BLaER1 treated with 17β-estradiol and CSF1 and Interleukin-3, amounts not matched to agents 10 nM and 100 nM (cell line): ENCODE measurements at regions not wholly inside any gene's neighbourhood (a gene's known extent, or its start where the extent isn't known, plus 50 kb on each side); places are given as distances from the start of the nearest gene placed in this dataset.
A peak's percentile ranks its signal among the peaks of the same experiment; 100 is the strongest.
"Not testable (repeated sequence)": the region's sequence is repeated elsewhere in the genome, so short reads cannot be mapped to it uniquely, and the experiment has no call there.

ENCODE experiments used
- H3K27ac ChIP-seq, 11 experiments: shearing (Covaris generic); formaldehyde crosslinking; 2 replicates each; pipeline ENCODE4 v1.8.1; 2022
- H3K27me3 ChIP-seq, 11 experiments: shearing (Covaris generic); formaldehyde crosslinking; 2 replicates each; pipeline ENCODE4 v1.8.1; 2022
- H3K36me3 ChIP-seq, 11 experiments: shearing (Covaris generic); formaldehyde crosslinking; 2 replicates each; pipeline ENCODE4 v1.8.1; 2022
- H3K4me1 ChIP-seq, 10 experiments: shearing (Covaris generic); formaldehyde crosslinking; 2 replicates each; pipeline ENCODE4 v1.8.1; 2022
- H3K4me2 ChIP-seq, 11 experiments: shearing (Covaris generic); formaldehyde crosslinking; 2 replicates each; pipeline ENCODE4 v1.8.1; 2022
- H3K4me3 ChIP-seq, 10 experiments: shearing (Covaris generic); formaldehyde crosslinking; 2 replicates each; pipeline ENCODE4 v1.8.1; 2022
- H3K9ac ChIP-seq, 11 experiments: shearing (Covaris generic); formaldehyde crosslinking; 2 replicates each; pipeline ENCODE4 v1.8.1; 2022
- H3K9me3 ChIP-seq, 11 experiments: shearing (Covaris generic); formaldehyde crosslinking; replicated peaks in 1 of 11; 2 replicates each; pipeline ENCODE4 v1.8.1; 2022
- H4K20me1 ChIP-seq, 11 experiments: shearing (Covaris generic); formaldehyde crosslinking; 2 replicates each; pipeline ENCODE4 v1.8.1; 2022
- Cebpa-rat ChIP-seq, 11 experiments: shearing (Covaris generic); IDR thresholded peaks; 2 replicates each; pipeline ENCODE4 v1.8.1; 2022

- Histone ChIP-seq H3K36me3 (no peaks in the 10 kb centered on the region), H3K4me1 (no peaks in the 10 kb centered on the region), H3K9ac (no peak overlapping the region), H3K27ac (no peak overlapping the region), H3K27me3 (no peaks in the 10 kb centered on the region), H3K4me3 (no peak overlapping the region), H4K20me1 (no peaks in the 10 kb centered on the region), H3K9me3 (peaks cover 0 to 5% (median 0%) of the 10 kb centered on the region in 11 experiments; a peak in 5 of 22 replicates), H3K4me2 (no peak overlapping the region)
- no peak for TF ChIP-seq Cebpa-rat (IDR thresholded peaks at IDR 0.05)
Measured at GRCh38 chr2:187875261-187876141, 321.3 kb upstream of the TFPI start.

- Histone ChIP-seq H3K27me3 (no peaks in the 10 kb centered on the region), H3K4me3 (no peak overlapping the region), H3K36me3 (no peaks in the 10 kb centered on the region), H3K27ac (no peak overlapping the region), H3K9ac (no peak overlapping the region), H3K4me1 (no peaks in the 10 kb centered on the region), H4K20me1 (no peaks in the 10 kb centered on the region), H3K9me3 (no peaks in the 10 kb centered on the region), H3K4me2 (no peak overlapping the region)
- no peak for TF ChIP-seq Cebpa-rat (IDR thresholded peaks at IDR 0.05)
Measured at GRCh38 chr2:187876554-187876953, 322.3 kb upstream of the TFPI start.

- Histone ChIP-seq H3K9me3 (no peaks in the 10 kb centered on the region), H3K27me3 (no peaks in the 10 kb centered on the region), H3K4me2 (no peak overlapping the region), H3K9ac (no peak overlapping the region), H3K4me1 (no peaks in the 10 kb centered on the region), H3K4me3 (no peak overlapping the region), H4K20me1 (no peaks in the 10 kb centered on the region), H3K27ac (no peak overlapping the region), H3K36me3 (no peaks in the 10 kb centered on the region)
- no peak for TF ChIP-seq Cebpa-rat (IDR thresholded peaks at IDR 0.05)
Measured at GRCh38 chr2:187877391-187877790, 323.2 kb upstream of the TFPI start.

- Histone ChIP-seq H3K36me3 (no peaks in the 10 kb centered on the region), H3K27me3 (no peaks in the 10 kb centered on the region), H3K9me3 (no peaks in the 10 kb centered on the region), H4K20me1 (no peaks in the 10 kb centered on the region), H3K4me3 (no peak overlapping the region), H3K4me1 (no peaks in the 10 kb centered on the region), H3K9ac (no peak overlapping the region), H3K4me2 (no peak overlapping the region), H3K27ac (no peak overlapping the region)
- no peak for TF ChIP-seq Cebpa-rat (IDR thresholded peaks at IDR 0.05)
Measured at GRCh38 chr2:187878112-187878511, 323.9 kb upstream of the TFPI start.

- Histone ChIP-seq H3K27me3 (no peaks in the 10 kb centered on the region), H3K36me3 (no peaks in the 10 kb centered on the region)
- no peak for TF ChIP-seq Cebpa-rat (IDR thresholded peaks at IDR 0.05)
Measured at GRCh38 chr2:187879491-187879890, 325.3 kb upstream of the TFPI start.

GRCh38 chr2:187884003-187884402, 329.8 kb upstream of the TFPI start:
- no peak for TF ChIP-seq Cebpa-rat (IDR thresholded peaks at IDR 0.05)
- H3K4me1 ChIP-seq: no peaks in the 10 kb centered on the region
- H3K27ac ChIP-seq: no peak overlapping the region
- no peaks in the 10 kb centered on the region for H3K36me3 ChIP-seq
- no peaks in the 10 kb centered on the region for H3K27me3 ChIP-seq
- no peak overlapping the region for H3K4me2 ChIP-seq
- no peak overlapping the region for H3K4me3 ChIP-seq
- no peak overlapping the region for H3K9ac ChIP-seq
- no peaks in the 10 kb centered on the region for H4K20me1 ChIP-seq
- H3K9me3 ChIP-seq: no peaks in the 10 kb centered on the region

More at GRCh38 chr2:187879491-187879890, 325.3 kb upstream of the TFPI start:
- Histone ChIP-seq H3K4me1 (no peaks in the 10 kb centered on the region), H3K27ac (no peak overlapping the region), H3K9me3 (no peaks in the 10 kb centered on the region), H3K9ac (no peak overlapping the region), H3K4me2 (no peak overlapping the region), H4K20me1 (no peaks in the 10 kb centered on the region), H3K4me3 (no peak overlapping the region)

- H4K20me1 ChIP-seq: no peaks in the 10 kb centered on the region
- H3K4me1 ChIP-seq: no peaks in the 10 kb centered on the region
- H3K27ac ChIP-seq: no peak overlapping the region
- H3K9me3 ChIP-seq: peaks cover 0 to 3% (median 0%) of the 10 kb centered on the region in 11 experiments; a peak in 1 of 22 replicates
- no peak overlapping the region for H3K4me3 ChIP-seq
- TF ChIP-seq Cebpa-rat (IDR thresholded peaks at IDR 0.05): no peak
- no peaks in the 10 kb centered on the region for H3K36me3 ChIP-seq
- H3K4me2 ChIP-seq: no peak overlapping the region
- no peaks in the 10 kb centered on the region for H3K27me3 ChIP-seq
- no peak overlapping the region for H3K9ac ChIP-seq
Measured at GRCh38 chr2:187890690-187891089, 336.5 kb upstream of the TFPI start.

GRCh38 chr2:187900021-187900420, 345.8 kb upstream of the TFPI start:
- H3K4me3 ChIP-seq: no peak overlapping the region
- no peaks in the 10 kb centered on the region for H3K4me1 ChIP-seq
- H3K27me3 ChIP-seq: no peaks in the 10 kb centered on the region
- H3K36me3 ChIP-seq: no peaks in the 10 kb centered on the region
- TF ChIP-seq Cebpa-rat (IDR thresholded peaks at IDR 0.05): no peak
- H3K4me2 ChIP-seq: no peak overlapping the region
- H3K9me3 ChIP-seq: no peaks in the 10 kb centered on the region
- no peak overlapping the region for H3K27ac ChIP-seq
- no peak overlapping the region for H3K9ac ChIP-seq
- H4K20me1 ChIP-seq: no peaks in the 10 kb centered on the region

- Histone ChIP-seq H3K9ac (no peak overlapping the region), H3K9me3 (no peaks in the 10 kb centered on the region)
Measured at GRCh38 chr2:187906021-187906420, 351.8 kb upstream of the TFPI start.

GRCh38 chr2:187910922-187911321, 356.7 kb upstream of the TFPI start:
- H3K36me3 ChIP-seq, H3K27ac ChIP-seq: not testable (repeated sequence)

More at GRCh38 chr2:187906021-187906420, 351.8 kb upstream of the TFPI start:
- Histone ChIP-seq H4K20me1 (no peaks in the 10 kb centered on the region), H3K4me2 (peak overlapping the region in 3 of 11 experiments; percentile 35 to 60 (median 46); a peak in 4 of 22 replicates), H3K27ac (peak overlapping the region in 1 of 11 experiments; percentile 31; a peak in 1 of 22 replicates), H3K27me3 (no peaks in the 10 kb centered on the region), H3K4me3 (no peak overlapping the region), H3K4me1 (peaks cover 0 to 17% (median 0%) of the 10 kb centered on the region in 10 experiments; a peak in 4 of 20 replicates), H3K36me3 (no peaks in the 10 kb centered on the region)
- no peak for TF ChIP-seq Cebpa-rat (IDR thresholded peaks at IDR 0.05)

More at GRCh38 chr2:187910922-187911321, 356.7 kb upstream of the TFPI start:
- not testable (repeated sequence) for H3K4me2 ChIP-seq, H3K9ac ChIP-seq, H3K27me3 ChIP-seq, H3K4me3 ChIP-seq, H3K9me3 ChIP-seq, H4K20me1 ChIP-seq
- peaks cover 0 to 11% (median 0%) of the 10 kb centered on the region in 10 experiments; a peak in 4 of 20 replicates for H3K4me1 ChIP-seq
